ENCODE measurements at regions not wholly inside any gene's neighbourhood (a gene's known extent, or its start where the extent isn't known, plus 50 kb on each side); places are given as distances from the start of the nearest gene placed in this dataset.

DNA sequence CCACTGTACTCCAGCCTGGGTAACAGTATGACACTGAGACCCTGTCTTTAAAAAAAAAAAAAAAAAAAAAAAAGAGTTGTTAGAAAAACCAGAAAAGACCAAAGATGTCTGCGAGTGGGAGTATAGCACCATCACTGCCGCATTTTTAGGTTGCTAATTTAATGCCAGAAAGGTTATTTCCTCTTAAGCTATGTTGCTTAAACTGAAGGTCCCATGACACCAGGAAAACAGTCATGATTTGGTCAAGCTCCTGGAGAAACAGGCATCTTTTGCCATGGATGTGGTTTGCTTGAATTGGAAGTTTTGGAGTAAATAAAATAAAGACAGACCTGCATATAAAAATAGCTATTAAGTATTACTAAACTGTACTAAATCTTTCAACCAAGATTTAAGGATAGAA lies 68.3 kb upstream of the TNFRSF21 start:
- H3K27me3 ChIP-seq (ENCODE audit: control insufficient read depth in 1 of 2, insufficient read depth in 2 of 2, low read length in 1 of 2) = no peaks in the 10 kb centered on the region
- WGBS, 2 donors = 81 to 87% methylated on average over 2 of the region's 2 CpGs
- DNase-seq (no peak), ATAC-seq (ENCODE audit: low FRiP score) (no peak)
- intact Hi-C loops (cut with DNase I) = no loop called here
- H3K36me3 ChIP-seq (ENCODE audit: control insufficient read depth in 1 of 2, insufficient read depth in 2 of 2, low read length in 1 of 2) = no peaks in the 10 kb centered on the region
- H3K27ac ChIP-seq (ENCODE audit: low read depth in 1 of 2, low read length in 2 of 2) = no peak overlapping the region
- H3K4me1 ChIP-seq (ENCODE audit: control insufficient read depth in 1 of 2, insufficient read depth in 2 of 2, low read length in 2 of 2) = no peaks in the 10 kb centered on the region
- H3K9me3 ChIP-seq (ENCODE audit: control insufficient read depth, low read length) = peaks cover 2% of the 10 kb centered on the region
- no peak overlapping the region for H3K4me3 ChIP-seq (ENCODE audit: low read length in 2 of 2)

DNA sequence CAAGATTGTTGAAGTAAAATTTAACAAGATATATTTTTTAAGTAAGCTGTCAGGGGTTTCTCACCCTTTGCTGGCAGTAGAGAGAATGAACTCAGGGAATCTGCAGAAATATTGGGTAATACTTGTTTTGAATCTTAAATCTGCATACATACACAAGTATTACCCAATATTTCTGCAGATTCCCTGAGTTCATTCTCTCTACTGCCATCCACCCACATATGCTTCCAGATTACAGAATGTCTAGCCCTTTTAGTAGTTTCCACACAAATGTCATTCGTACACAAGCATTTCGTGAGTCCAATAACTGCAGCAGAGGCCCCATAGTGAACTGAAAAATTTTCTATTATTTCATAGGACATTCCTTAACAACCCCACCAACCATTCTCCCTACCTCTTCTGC lies 69.6 kb upstream of the TNFRSF21 start:
- H3K9me3 ChIP-seq (ENCODE audit: control insufficient read depth, low read length) = peaks cover 2% of the 10 kb centered on the region
- 73 to 75% methylated on average over 2 of the region's 2 CpGs for WGBS, 2 donors
- H3K27me3 ChIP-seq (ENCODE audit: control insufficient read depth in 1 of 2, insufficient read depth in 2 of 2, low read length in 1 of 2) = no peaks in the 10 kb centered on the region
- H3K4me1 ChIP-seq (ENCODE audit: control insufficient read depth in 1 of 2, insufficient read depth in 2 of 2, low read length in 2 of 2) = no peaks in the 10 kb centered on the region
- H3K27ac ChIP-seq (ENCODE audit: low read depth in 1 of 2, low read length in 2 of 2) = no peak overlapping the region
- H3K36me3 ChIP-seq (ENCODE audit: control insufficient read depth in 1 of 2, insufficient read depth in 2 of 2, low read length in 1 of 2) = no peaks in the 10 kb centered on the region
- no peak for DNase-seq
- H3K4me3 ChIP-seq (ENCODE audit: low read length in 2 of 2) = no peak overlapping the region
- no peak for ATAC-seq (ENCODE audit: low FRiP score)
- intact Hi-C loops (cut with DNase I) = no loop called here

DNA sequence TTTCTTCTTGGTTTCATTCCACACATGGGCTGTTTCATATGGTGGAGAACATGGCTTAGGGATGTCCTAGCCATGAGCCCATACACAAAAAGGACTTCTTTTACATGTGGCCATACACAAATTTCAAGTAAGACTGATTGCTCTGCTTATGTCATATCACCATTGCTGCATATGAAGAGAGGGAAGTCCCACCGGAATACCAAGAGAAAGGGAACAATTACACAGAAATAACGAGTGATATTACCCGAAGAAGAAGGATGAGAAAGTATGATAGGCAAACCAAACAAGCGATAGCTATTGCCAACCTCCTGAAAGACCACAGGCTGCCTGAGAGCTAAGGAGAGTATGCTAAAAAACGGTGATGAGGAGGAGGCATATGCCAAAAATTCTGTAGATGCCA lies 70.5 kb upstream of the TNFRSF21 start:
- no peak overlapping the region for H3K27ac ChIP-seq (ENCODE audit: low read depth in 1 of 2, low read length in 2 of 2)
- peaks cover 2% of the 10 kb centered on the region for H3K9me3 ChIP-seq (ENCODE audit: control insufficient read depth, low read length)
- no peaks in the 10 kb centered on the region for H3K27me3 ChIP-seq (ENCODE audit: control insufficient read depth in 1 of 2, insufficient read depth in 2 of 2, low read length in 1 of 2)
- no peak for DNase-seq
- intact Hi-C loops (cut with DNase I) = no loop called here
- no peak overlapping the region for H3K4me3 ChIP-seq (ENCODE audit: low read length in 2 of 2)
- ATAC-seq (ENCODE audit: low FRiP score) = no peak
- no peaks in the 10 kb centered on the region for H3K36me3 ChIP-seq (ENCODE audit: control insufficient read depth in 1 of 2, insufficient read depth in 2 of 2, low read length in 1 of 2)
- no peaks in the 10 kb centered on the region for H3K4me1 ChIP-seq (ENCODE audit: control insufficient read depth in 1 of 2, insufficient read depth in 2 of 2, low read length in 2 of 2)
- 78 to 85% methylated on average over 5 of the region's 5 CpGs for WGBS, 2 donors

DNA sequence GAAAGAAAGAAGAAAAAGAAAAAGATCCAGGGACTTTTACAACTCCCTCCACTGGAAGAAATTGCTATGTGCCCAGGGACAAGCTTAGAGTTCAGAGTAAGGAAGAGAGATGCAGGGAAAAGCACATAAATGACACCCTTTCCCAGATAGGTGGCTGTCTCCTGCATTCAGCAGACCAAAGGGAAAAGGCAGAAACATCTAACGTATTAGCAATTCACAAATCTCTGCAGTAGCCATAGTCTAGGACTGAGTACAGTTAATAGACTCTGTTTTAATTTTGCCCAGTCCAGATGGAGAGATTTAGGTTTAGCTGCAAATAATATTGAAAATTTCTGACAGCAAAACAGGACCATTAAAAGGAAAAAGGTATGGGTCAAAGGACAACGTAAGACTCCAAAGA lies 71.3 kb upstream of the TNFRSF21 start:
- ATAC-seq (ENCODE audit: low FRiP score) (no peak), DNase-seq (no peak)
- Histone ChIP-seq H3K27ac (ENCODE audit: low read depth in 1 of 2, low read length in 2 of 2) (no peak overlapping the region), H3K4me1 (ENCODE audit: control insufficient read depth in 1 of 2, insufficient read depth in 2 of 2, low read length in 2 of 2) (no peaks in the 10 kb centered on the region), H3K4me3 (ENCODE audit: low read length in 2 of 2) (no peak overlapping the region), H3K9me3 (ENCODE audit: control insufficient read depth, low read length) (peaks cover 2% of the 10 kb centered on the region), H3K36me3 (ENCODE audit: control insufficient read depth in 1 of 2, insufficient read depth in 2 of 2, low read length in 1 of 2) (no peaks in the 10 kb centered on the region), H3K27me3 (ENCODE audit: control insufficient read depth in 1 of 2, insufficient read depth in 2 of 2, low read length in 1 of 2) (no peaks in the 10 kb centered on the region)
- intact Hi-C loops (cut with DNase I) = no loop called here
- WGBS, 2 donors = 77% methylated on average over 2 of the region's 2 CpGs

DNA sequence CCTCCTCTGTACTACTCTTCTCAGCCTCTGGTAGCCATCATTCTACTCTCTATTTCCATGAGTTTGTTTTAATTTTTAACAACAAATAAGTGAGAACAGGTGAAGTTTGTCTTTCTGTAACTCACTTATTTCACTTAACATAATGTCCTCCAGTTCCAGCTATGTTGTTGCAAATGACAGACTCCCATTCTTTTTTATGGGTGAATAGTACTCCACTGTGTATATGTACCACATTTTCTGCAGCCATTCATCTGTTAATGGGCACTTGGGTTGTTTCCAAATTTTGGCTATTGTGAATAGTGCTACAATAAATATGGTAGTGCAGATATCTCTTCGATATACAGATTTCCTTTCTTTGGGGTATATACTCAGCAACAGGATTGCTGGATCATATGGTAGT lies 73.7 kb upstream of the TNFRSF21 start:
- H3K9me3 ChIP-seq (ENCODE audit: control insufficient read depth, low read length) = no peaks in the 10 kb centered on the region
- 92 to 97% methylated on average over 1 of the region's 1 CpG for WGBS, 2 donors
- H3K27ac ChIP-seq (ENCODE audit: low read depth in 1 of 2, low read length in 2 of 2) = no peak overlapping the region
- DNase-seq (no peak), ATAC-seq (ENCODE audit: low FRiP score) (no peak)
- no peak overlapping the region for H3K4me3 ChIP-seq (ENCODE audit: low read length in 2 of 2)
- no peaks in the 10 kb centered on the region for H3K27me3 ChIP-seq (ENCODE audit: control insufficient read depth in 1 of 2, insufficient read depth in 2 of 2, low read length in 1 of 2)
- no peaks in the 10 kb centered on the region for H3K4me1 ChIP-seq (ENCODE audit: control insufficient read depth in 1 of 2, insufficient read depth in 2 of 2, low read length in 2 of 2)
- H3K36me3 ChIP-seq (ENCODE audit: control insufficient read depth in 1 of 2, insufficient read depth in 2 of 2, low read length in 1 of 2) = no peaks in the 10 kb centered on the region
- intact Hi-C loops (cut with DNase I) = no loop called here

DNA sequence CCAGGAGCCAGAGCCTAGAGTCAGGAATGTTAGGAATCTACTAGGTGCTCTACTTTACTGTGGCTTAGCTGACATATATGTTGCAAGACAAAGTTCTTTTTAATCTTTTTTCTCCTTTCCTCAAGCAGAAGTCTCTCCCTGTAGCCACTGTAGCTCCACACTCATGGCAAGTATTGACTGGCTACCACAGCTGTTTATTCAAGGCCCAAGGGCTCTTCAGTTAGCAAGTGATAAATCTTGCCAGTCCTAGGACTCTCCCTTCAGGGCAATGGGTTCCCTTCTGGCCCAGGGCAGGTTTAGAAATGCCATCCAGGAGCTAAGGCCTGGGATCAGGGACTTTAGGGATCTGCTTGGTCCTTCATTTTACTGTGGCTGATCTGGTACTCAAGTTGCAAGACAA lies 82.0 kb upstream of the TNFRSF21 start:
- no peak for DNase-seq
- H3K27ac ChIP-seq (ENCODE audit: low read depth in 1 of 2, low read length in 2 of 2) = no peak overlapping the region
- no peaks in the 10 kb centered on the region for H3K4me1 ChIP-seq (ENCODE audit: control insufficient read depth in 1 of 2, insufficient read depth in 2 of 2, low read length in 2 of 2)
- intact Hi-C loops (cut with DNase I) = no loop called here
- no peaks in the 10 kb centered on the region for H3K27me3 ChIP-seq (ENCODE audit: control insufficient read depth in 1 of 2, insufficient read depth in 2 of 2, low read length in 1 of 2)
- H3K4me3 ChIP-seq (ENCODE audit: low read length in 2 of 2) = no peak overlapping the region
- no peaks in the 10 kb centered on the region for H3K36me3 ChIP-seq (ENCODE audit: control insufficient read depth in 1 of 2, insufficient read depth in 2 of 2, low read length in 1 of 2)
- no peak for ATAC-seq (ENCODE audit: low FRiP score)
- peaks cover 1% of the 10 kb centered on the region for H3K9me3 ChIP-seq (ENCODE audit: control insufficient read depth, low read length)

DNA sequence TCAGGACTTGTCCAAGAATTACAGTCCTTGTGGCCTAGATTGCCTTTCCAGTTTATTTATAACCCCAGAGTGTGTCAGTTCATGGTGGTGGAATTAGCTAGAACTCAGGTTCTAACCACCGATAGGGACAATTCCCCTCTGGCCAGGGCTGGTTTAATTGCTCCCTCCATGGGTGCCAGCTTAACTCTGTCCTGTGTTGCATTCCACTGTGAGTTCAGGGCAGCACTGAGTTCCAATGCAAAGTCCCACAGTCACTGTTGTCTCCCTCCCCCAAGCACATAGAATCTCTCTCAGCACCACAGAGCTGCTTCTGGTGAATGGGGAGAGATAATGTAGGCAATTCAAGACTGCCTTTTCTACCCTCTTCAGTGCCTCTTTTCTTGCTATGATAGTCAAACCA lies 82.5 kb upstream of the TNFRSF21 start:
- intact Hi-C loops (cut with DNase I) = no loop called here
- ATAC-seq (ENCODE audit: low FRiP score) = no peak

DNA sequence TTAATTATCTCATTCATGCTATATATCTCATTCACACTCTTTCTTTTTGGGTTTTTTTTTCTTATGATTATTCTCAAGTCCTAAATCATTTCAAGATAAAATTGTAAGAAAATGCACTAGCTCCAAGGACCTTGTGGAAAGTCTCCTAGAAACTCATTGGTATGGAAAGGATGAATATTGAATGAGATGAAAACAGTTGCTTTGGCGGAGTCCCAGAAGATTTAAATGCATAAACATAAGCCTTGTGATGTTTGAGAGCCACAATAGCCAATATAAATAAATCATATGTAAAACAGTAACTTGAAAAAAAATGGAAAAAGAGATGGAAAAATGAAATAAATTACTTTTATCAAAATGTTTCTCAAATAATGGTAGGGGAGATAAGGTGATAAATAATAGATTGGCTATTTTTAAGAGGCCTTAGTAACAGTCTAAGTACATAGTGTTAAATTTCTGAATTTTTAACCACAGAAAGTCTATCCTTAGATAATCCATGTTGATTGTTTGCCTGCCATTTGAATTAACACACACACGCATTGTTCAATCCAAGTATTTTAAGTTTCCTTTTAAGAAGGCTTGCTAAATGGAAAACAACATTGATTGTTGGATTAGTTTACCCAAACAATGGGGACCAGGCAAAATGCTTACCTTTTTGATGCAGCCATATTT lies 81.1 kb upstream of the CD2AP start:
- no peak overlapping the region for H3K4me3 ChIP-seq (ENCODE audit: low read length in 2 of 2)
- intact Hi-C loops (cut with DNase I) = no loop called here
- DNase-seq = no peak
- H3K36me3 ChIP-seq (ENCODE audit: control insufficient read depth in 1 of 2, insufficient read depth in 2 of 2, low read length in 1 of 2) = no peaks in the 10 kb centered on the region
- H3K27ac ChIP-seq (ENCODE audit: low read depth in 1 of 2, low read length in 2 of 2) = no peak overlapping the region
- WGBS, 2 donors = 83 to 86% methylated on average over 2 of the region's 2 CpGs
- H3K27me3 ChIP-seq (ENCODE audit: control insufficient read depth in 1 of 2, insufficient read depth in 2 of 2, low read length in 1 of 2) = no peaks in the 10 kb centered on the region
- H3K9me3 ChIP-seq (ENCODE audit: control insufficient read depth, low read length) = no peaks in the 10 kb centered on the region
- no peaks in the 10 kb centered on the region for H3K4me1 ChIP-seq (ENCODE audit: control insufficient read depth in 1 of 2, insufficient read depth in 2 of 2, low read length in 2 of 2)
- ATAC-seq (ENCODE audit: low FRiP score) = no peak

More for the DNA sequence above, 82.5 kb upstream of the TNFRSF21 start:
- Histone ChIP-seq H3K9me3 (ENCODE audit: control insufficient read depth, low read length) (peaks cover 1% of the 10 kb centered on the region), H3K36me3 (ENCODE audit: control insufficient read depth in 1 of 2, insufficient read depth in 2 of 2, low read length in 1 of 2) (no peaks in the 10 kb centered on the region), H3K27me3 (ENCODE audit: control insufficient read depth in 1 of 2, insufficient read depth in 2 of 2, low read length in 1 of 2) (no peaks in the 10 kb centered on the region), H3K4me3 (ENCODE audit: low read length in 2 of 2) (no peak overlapping the region), H3K4me1 (ENCODE audit: control insufficient read depth in 1 of 2, insufficient read depth in 2 of 2, low read length in 2 of 2) (no peaks in the 10 kb centered on the region), H3K27ac (ENCODE audit: low read depth in 1 of 2, low read length in 2 of 2) (no peak overlapping the region)
- no peak for DNase-seq
- WGBS, 2 donors = 83 to 93% methylated on average over 1 of the region's 1 CpG

DNA sequence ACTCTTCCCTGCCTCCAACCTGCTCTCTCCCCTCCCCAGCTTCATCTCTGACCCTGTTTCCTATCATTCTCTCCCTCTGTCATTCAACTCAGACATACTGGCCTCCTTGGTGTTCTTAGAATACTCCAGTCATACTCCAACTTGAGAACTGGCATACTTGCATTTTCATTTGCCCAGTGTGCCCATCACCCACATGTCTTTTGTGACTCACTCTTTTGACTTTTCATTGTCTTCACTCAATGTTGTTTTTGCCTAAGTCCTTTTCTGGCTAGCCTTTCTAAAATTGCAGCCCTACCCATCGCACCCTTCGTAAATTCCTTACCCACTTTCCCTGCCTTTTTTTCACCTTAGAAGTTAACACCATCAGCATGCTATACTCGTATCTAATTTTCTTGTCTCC lies 77.0 kb upstream of the CD2AP start:
- DNase-seq (no peak), ATAC-seq (ENCODE audit: low FRiP score) (no peak)
- Histone ChIP-seq H3K4me3 (ENCODE audit: low read length in 2 of 2) (no peak overlapping the region), H3K27ac (ENCODE audit: low read depth in 1 of 2, low read length in 2 of 2) (no peak overlapping the region), H3K36me3 (ENCODE audit: control insufficient read depth in 1 of 2, insufficient read depth in 2 of 2, low read length in 1 of 2) (no peaks in the 10 kb centered on the region), H3K9me3 (ENCODE audit: control insufficient read depth, low read length) (no peaks in the 10 kb centered on the region), H3K4me1 (ENCODE audit: control insufficient read depth in 1 of 2, insufficient read depth in 2 of 2, low read length in 2 of 2) (no peaks in the 10 kb centered on the region), H3K27me3 (ENCODE audit: control insufficient read depth in 1 of 2, insufficient read depth in 2 of 2, low read length in 1 of 2) (no peaks in the 10 kb centered on the region)
- intact Hi-C loops (cut with DNase I) = no loop called here
- WGBS, 2 donors = 86% methylated on average over 3 of the region's 3 CpGs

Measured in aorta (tissue), 5 donors.